ENCODE measurements at regions not wholly inside any gene's neighbourhood (a gene's known extent, or its start where the extent isn't known, plus 50 kb on each side); places are given as distances from the start of the nearest gene placed in this dataset.

- TF ChIP-seq CTCF (IDR thresholded peaks at IDR 0.05) (no peak), EP300 (IDR thresholded peaks at IDR 0.05; ENCODE audit: borderline replicate concordance in 1 of 2, low read depth in 1 of 2, low read length in 1 of 2) (no peak), JUND (IDR thresholded peaks at IDR 0.05) (no peak)
Observed at GRCh38 chr6:104186831-104187230, 672.9 kb downstream of the HACE1 start.
